ENCODE measurements at regions not wholly inside any gene's neighbourhood (a gene's known extent, or its start where the extent isn't known, plus 50 kb on each side); places are given as distances from the start of the nearest gene placed in this dataset.

DNA sequence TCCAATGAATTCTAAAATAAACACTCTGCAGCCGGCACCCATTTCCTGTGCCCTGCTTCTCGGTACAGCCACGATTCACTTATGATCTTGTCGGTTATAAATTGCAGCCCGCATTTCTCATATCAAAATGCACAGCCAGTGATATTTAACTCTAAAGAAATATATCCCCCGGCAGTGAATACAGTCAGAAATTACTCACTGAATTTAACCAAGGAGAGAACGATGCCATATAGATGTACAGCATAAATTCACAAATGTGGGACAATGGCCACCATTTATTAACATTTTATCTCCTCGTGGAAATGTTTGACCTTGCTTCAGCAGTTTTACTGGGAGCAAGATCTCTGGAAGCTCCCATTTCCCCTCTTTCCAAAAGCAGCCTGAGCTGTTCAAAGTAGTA lies 1517.8 kb downstream of the BRD1 start:
- TF ChIP-seq POLR2A (IDR thresholded peaks at IDR 0.05) = no peak
- TF ChIP-seq POLR2AphosphoS5 (IDR thresholded peaks at IDR 0.05) = no peak

Data from spleen (tissue), 3 donors.